Neural progenitor cell (in vitro differentiated cells): ENCODE measurements at regions not wholly inside any gene's neighbourhood (a gene's known extent, or its start where the extent isn't known, plus 50 kb on each side); places are given as distances from the start of the nearest gene placed in this dataset.

ENCODE experiments used
- CTCF ChIP-seq: fragments of 200-600 bp; sonication (generic); IDR thresholded peaks from 2 replicates; pipeline ENCODE4 v1.5.1; 2017; ENCODE audit warnings: antibody characterized with exemption, mild to moderate bottlenecking
- EZH2 ChIP-seq: fragments of 200-600 bp; sonication (generic); IDR thresholded peaks from 2 replicates; pipeline ENCODE4 v1.6.1; 2017; ENCODE audit warnings: antibody characterized with exemption, mild to moderate bottlenecking, moderate library complexity
- EZH2phosphoT487 ChIP-seq: fragments of 200-600 bp; sonication (generic); IDR thresholded peaks from 2 replicates; pipeline ENCODE4 v1.6.1; 2017; ENCODE audit warnings: antibody characterized with exemption

- TF ChIP-seq CTCF (no peak), EZH2 (no peak), EZH2phosphoT487 (no peak)
Observed at GRCh38 chr4:180394730-180395129, 1848.5 kb upstream of the TENM3 start.
